A673 (cell line): ENCODE measurements at regions not wholly inside any gene's neighbourhood (a gene's known extent, or its start where the extent isn't known, plus 50 kb on each side); places are given as distances from the start of the nearest gene placed in this dataset.

Experiments used
- BruUV-seq: library from RNA; stranded (reverse); fragments of 400-500 nt; replicated peaks from 2 replicates; lab custom pipeline; 2021; lab: Mats Ljungman, UMichigan
- CTCF ChIA-PET: fragments of 300-600 bp; sonication (Branson Sonifier 250); formaldehyde crosslinking; loops from one replicate; lab custom pipeline; 2022; ENCODE audit warnings: antibody characterized with exemption; lab: Charles Lee
- POLR2A ChIA-PET: fragments of 300-600 bp; sonication (Branson Sonifier 250); formaldehyde crosslinking; loops from one replicate; lab custom pipeline; 2022; ENCODE audit warnings: antibody characterized with exemption; ENCODE audit not compliant: low non-redundant PET; lab: Charles Lee
- DNase-seq: peaks from one replicate; pipeline ENCODE4 v3.0.0-alpha.2; 2015; ENCODE audit warnings: low spot score
- H3K27ac ChIP-seq: fragments of 200-600 bp; sonication (generic); 2 replicates; pipeline ENCODE4 v1.5.1; 2016; ENCODE audit warnings: mixed run types, low read depth, mild to moderate bottlenecking, mixed read lengths, antibody characterized with exemption, low read length; ENCODE audit not compliant: poor library complexity, severe bottlenecking
- H3K27me3 ChIP-seq: fragments of 200-600 bp; sonication (generic); replicated peaks from 2 replicates; pipeline ENCODE4 v1.6.1; 2017; ENCODE audit warnings: mixed run types, low read depth, mild to moderate bottlenecking, mixed read lengths, antibody characterized with exemption, low read length; ENCODE audit not compliant: insufficient read depth, poor library complexity
- H3K36me3 ChIP-seq: fragments of 200-600 bp; sonication (generic); 2 replicates; pipeline ENCODE4 v1.6.1; 2016; ENCODE audit warnings: mixed run types, mild to moderate bottlenecking, mixed read lengths, antibody characterized with exemption, low read length; ENCODE audit not compliant: insufficient read depth, poor library complexity, severe bottlenecking
- H3K4me1 ChIP-seq: fragments of 200-600 bp; sonication (generic); 2 replicates; pipeline ENCODE4 v1.6.1; 2017; ENCODE audit warnings: mixed run types, mild to moderate bottlenecking, mixed read lengths, antibody characterized with exemption, low read length; ENCODE audit not compliant: insufficient read depth, poor library complexity, severe bottlenecking
- H3K4me3 ChIP-seq: fragments of 200-600 bp; sonication (generic); 2 replicates; pipeline ENCODE4 v1.5.1; 2016; ENCODE audit warnings: low read depth, mixed run types, mild to moderate bottlenecking, mixed read lengths, low read length; ENCODE audit not compliant: poor library complexity, severe bottlenecking
- H3K9me3 ChIP-seq: fragments of 200-600 bp; sonication (generic); 2 replicates; pipeline ENCODE4 v1.6.1; 2016; ENCODE audit warnings: mixed run types, low read depth, mild to moderate bottlenecking, mixed read lengths, antibody characterized with exemption, low read length; ENCODE audit not compliant: poor library complexity, severe bottlenecking
- CTCF ChIP-seq: fragments of 300-800, 200-600 bp; sonication (generic); conservative IDR thresholded peaks from 2 replicates; pipeline ENCODE4 v1.5.1; 2017; ENCODE audit warnings: low read depth, mild to moderate bottlenecking, antibody characterized with exemption, low read length, moderate library complexity, mixed read lengths
- EZH2 ChIP-seq: fragments of 200-600 bp; sonication (generic); IDR thresholded peaks from 2 replicates; pipeline ENCODE4 v1.6.1; 2017; ENCODE audit warnings: borderline replicate concordance, low read depth, mild to moderate bottlenecking, mixed read lengths, antibody characterized with exemption, low read length; ENCODE audit not compliant: poor library complexity, severe bottlenecking
- intact Hi-C: fragments of 100-400 bp; cut with micrococcal nuclease; formaldehyde crosslinking; loops from one replicate; pipeline ENCODE4 v1.10.0; 2022; ENCODE audit not compliant: unreplicated experiment

- H3K9me3 ChIP-seq = no peaks in the 10 kb centered on the region
- no peak overlapping the region for H3K4me3 ChIP-seq
- TF ChIP-seq CTCF (no peak), EZH2 (no peak)
- no peaks in the 10 kb centered on the region for H3K36me3 ChIP-seq
- intact Hi-C loops = no loop called here
- H3K4me1 ChIP-seq = peaks cover 20% of the 10 kb centered on the region
- no peak for DNase-seq
- POLR2A ChIA-PET = no interaction called here
- no peaks in the 10 kb centered on the region for H3K27me3 ChIP-seq
- BruUV-seq = no TSS peak
- no peak overlapping the region for H3K27ac ChIP-seq
- CTCF ChIA-PET = no interaction called here
Observed at GRCh38 chr6:168221497-168222079, 98.0 kb downstream of the DACT2 start.

GRCh38 chr6:168221000-168221399, 98.6 kb downstream of the DACT2 start:
- H3K27me3 ChIP-seq = no peaks in the 10 kb centered on the region
- DNase-seq = no peak
- no peaks in the 10 kb centered on the region for H3K36me3 ChIP-seq
- POLR2A ChIA-PET = no interaction called here
- no peak for TF ChIP-seq CTCF
- no peak for TF ChIP-seq EZH2
- no peak overlapping the region for H3K4me3 ChIP-seq
- H3K9me3 ChIP-seq = no peaks in the 10 kb centered on the region
- H3K27ac ChIP-seq = no peak overlapping the region
- BruUV-seq = no TSS peak
- intact Hi-C loops = no loop called here
- peaks cover 21% of the 10 kb centered on the region for H3K4me1 ChIP-seq
- CTCF ChIA-PET = no interaction called here

GRCh38 chr6:168219804-168220203, 99.8 kb downstream of the DACT2 start:
- no peaks in the 10 kb centered on the region for H3K9me3 ChIP-seq
- no peak overlapping the region for H3K4me3 ChIP-seq
- BruUV-seq = no TSS peak
- peaks cover 21% of the 10 kb centered on the region for H3K4me1 ChIP-seq
- DNase-seq = no peak
- POLR2A ChIA-PET = no interaction called here
- CTCF ChIA-PET = no interaction called here
- H3K27me3 ChIP-seq = no peaks in the 10 kb centered on the region
- TF ChIP-seq CTCF (no peak), EZH2 (no peak)
- no peaks in the 10 kb centered on the region for H3K36me3 ChIP-seq
- H3K27ac ChIP-seq = no peak overlapping the region
- intact Hi-C loops = no loop called here
